ENCODE measurements at regions not wholly inside any gene's neighbourhood (a gene's known extent, or its start where the extent isn't known, plus 50 kb on each side); places are given as distances from the start of the nearest gene placed in this dataset.

GRCh38 chr5:3313569-3313968, 282.1 kb upstream of the IRX1 start:
- intact Hi-C loops (cut with DNase I), result no loop called here
- H3K9me3 ChIP-seq, result no peaks in the 10 kb centered on the region
- WGBS, 2 donors, result 82 to 94% methylated on average over 4 of the region's 4 CpGs
- no peak for TF ChIP-seq POLR2A (IDR thresholded peaks at IDR 0.05)
- no peaks in the 10 kb centered on the region for H3K27me3 ChIP-seq
- no peaks in the 10 kb centered on the region for H3K36me3 ChIP-seq
- no peaks in the 10 kb centered on the region for H3K4me1 ChIP-seq
- H3K4me3 ChIP-seq (replicated peaks in 1 of 3), result no peak overlapping the region
- DNase-seq, result no peak
- no peak overlapping the region for H3K27ac ChIP-seq

DNA sequence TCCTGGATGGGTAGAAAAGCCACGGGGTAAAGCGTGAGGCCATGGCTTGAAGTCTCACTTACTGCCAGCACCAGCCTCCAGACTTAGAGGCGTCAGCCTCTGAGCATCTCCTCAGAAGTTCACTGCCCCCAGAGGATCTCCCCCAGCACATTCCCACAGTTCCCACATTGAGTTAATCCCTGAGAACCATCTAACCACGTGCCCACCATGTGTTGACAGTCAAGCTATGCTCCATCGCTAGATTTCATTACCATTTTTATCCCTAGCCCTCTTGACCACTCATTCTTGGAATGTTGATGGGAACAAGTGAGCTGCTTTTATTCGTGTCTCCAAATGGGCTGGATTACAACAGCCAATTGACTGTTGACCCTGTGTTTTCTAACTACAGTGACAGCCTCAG, 283.3 kb upstream of the IRX1 start:
- Histone ChIP-seq H3K36me3 (no peaks in the 10 kb centered on the region), H3K4me3 (replicated peaks in 1 of 3) (no peak overlapping the region), H3K27ac (no peak overlapping the region), H3K9me3 (no peaks in the 10 kb centered on the region), H3K27me3 (no peaks in the 10 kb centered on the region), H3K4me1 (no peaks in the 10 kb centered on the region)
- DNase-seq, result no peak
- WGBS, 2 donors, result 74 to 77% methylated on average over 6 of the region's 6 CpGs
- intact Hi-C loops (cut with DNase I), result no loop called here
- TF ChIP-seq, protein P1, sequence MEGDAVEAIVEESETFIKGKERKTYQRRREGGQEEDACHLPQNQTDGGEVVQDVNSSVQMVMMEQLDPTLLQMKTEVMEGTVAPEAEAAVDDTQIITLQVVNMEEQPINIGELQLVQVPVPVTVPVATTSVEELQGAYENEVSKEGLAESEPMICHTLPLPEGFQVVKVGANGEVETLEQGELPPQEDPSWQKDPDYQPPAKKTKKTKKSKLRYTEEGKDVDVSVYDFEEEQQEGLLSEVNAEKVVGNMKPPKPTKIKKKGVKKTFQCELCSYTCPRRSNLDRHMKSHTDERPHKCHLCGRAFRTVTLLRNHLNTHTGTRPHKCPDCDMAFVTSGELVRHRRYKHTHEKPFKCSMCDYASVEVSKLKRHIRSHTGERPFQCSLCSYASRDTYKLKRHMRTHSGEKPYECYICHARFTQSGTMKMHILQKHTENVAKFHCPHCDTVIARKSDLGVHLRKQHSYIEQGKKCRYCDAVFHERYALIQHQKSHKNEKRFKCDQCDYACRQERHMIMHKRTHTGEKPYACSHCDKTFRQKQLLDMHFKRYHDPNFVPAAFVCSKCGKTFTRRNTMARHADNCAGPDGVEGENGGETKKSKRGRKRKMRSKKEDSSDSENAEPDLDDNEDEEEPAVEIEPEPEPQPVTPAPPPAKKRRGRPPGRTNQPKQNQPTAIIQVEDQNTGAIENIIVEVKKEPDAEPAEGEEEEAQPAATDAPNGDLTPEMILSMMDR (IDR thresholded peaks at IDR 0.05), result no peak
- no peak for TF ChIP-seq POLR2A (IDR thresholded peaks at IDR 0.05)

GRCh38 chr5:3311433-3311832, 284.2 kb upstream of the IRX1 start:
- H3K36me3 ChIP-seq, result no peaks in the 10 kb centered on the region
- H3K9me3 ChIP-seq, result no peaks in the 10 kb centered on the region
- H3K27me3 ChIP-seq, result no peaks in the 10 kb centered on the region
- H3K27ac ChIP-seq, result no peak overlapping the region
- 87 to 91% methylated on average over 8 of the region's 8 CpGs for whole genome bisulfite sequencing, 2 donors
- H3K4me3 ChIP-seq (replicated peaks in 1 of 3), result no peak overlapping the region
- intact Hi-C loops (cut with DNase I), result no loop called here
- TF ChIP-seq, protein P1 (IDR thresholded peaks at IDR 0.05), result no peak
- TF ChIP-seq POLR2A (IDR thresholded peaks at IDR 0.05), result no peak
- H3K4me1 ChIP-seq, result no peaks in the 10 kb centered on the region
- no peak for DNase-seq

DNA sequence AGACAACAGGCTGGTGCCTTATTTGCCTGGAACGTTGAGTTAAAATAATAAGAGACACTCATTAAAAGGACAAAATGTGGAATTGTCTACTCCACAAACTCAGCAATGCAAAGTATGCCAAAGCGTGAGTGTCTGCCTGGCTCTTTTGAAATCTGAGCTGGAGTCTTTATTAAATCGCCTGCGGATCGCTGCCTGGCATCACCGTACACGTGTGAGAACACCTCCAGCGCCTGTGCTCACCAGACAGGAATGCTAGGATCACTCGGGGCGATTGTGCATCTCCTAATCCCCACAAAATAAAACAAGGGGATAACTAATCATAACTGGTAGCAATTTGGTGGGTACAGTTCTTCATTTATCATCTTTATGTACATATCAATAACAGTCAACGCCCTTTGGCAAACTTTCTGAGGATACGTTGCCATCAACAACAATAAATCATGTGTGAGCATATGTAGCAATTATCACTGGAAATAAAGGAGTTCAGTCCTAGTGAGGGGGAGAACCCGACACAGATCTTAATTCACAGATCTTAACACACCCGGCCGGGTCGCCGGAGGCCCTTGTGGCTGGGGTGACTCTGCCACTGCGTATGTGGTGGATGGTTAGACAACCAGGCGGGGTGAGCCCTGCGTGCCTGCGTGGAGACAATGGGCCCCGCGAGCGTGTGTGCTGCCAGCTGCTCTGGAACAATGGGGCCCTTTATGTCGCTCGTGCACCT, 284.9 kb upstream of the IRX1 start:
- no peaks in the 10 kb centered on the region for H3K4me1 ChIP-seq
- no peaks in the 10 kb centered on the region for H3K27me3 ChIP-seq
- no peak for TF ChIP-seq POLR2A (IDR thresholded peaks at IDR 0.05)
- TF ChIP-seq, protein P1 (IDR thresholded peaks at IDR 0.05), result no peak
- no peaks in the 10 kb centered on the region for H3K36me3 ChIP-seq
- no peak overlapping the region for H3K4me3 ChIP-seq (replicated peaks in 1 of 3)
- no peak for DNase-seq
- 61 to 73% methylated on average over 20 to 26 of the region's 26 CpGs for WGBS, 2 donors
- no peak overlapping the region for H3K27ac ChIP-seq
- no peaks in the 10 kb centered on the region for H3K9me3 ChIP-seq
- intact Hi-C loops (cut with DNase I), result no loop called here

DNA sequence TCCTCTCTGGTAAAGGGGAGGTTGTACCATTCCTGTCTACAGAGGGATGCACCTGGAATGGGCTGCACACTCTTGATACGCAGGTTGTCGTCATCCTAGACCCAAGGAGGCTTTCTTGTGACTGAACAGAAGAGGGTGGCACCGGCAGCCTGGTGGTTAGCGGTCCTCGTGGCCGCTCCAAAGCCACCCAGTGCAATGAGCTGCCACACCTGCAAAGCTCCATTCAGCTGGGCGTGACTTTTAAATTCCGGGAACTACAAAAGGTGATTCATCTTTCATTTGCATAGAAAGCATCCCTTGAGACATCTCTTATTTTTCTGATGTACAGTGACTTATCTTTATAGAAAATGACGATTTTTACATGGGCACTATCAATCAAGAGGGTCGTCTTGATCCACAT, 286.1 kb upstream of the IRX1 start:
- H3K4me3 ChIP-seq (replicated peaks in 1 of 3), result no peak overlapping the region
- H3K27ac ChIP-seq, result no peak overlapping the region
- no peaks in the 10 kb centered on the region for H3K4me1 ChIP-seq
- DNase-seq, result no peak
- H3K36me3 ChIP-seq, result no peaks in the 10 kb centered on the region
- H3K9me3 ChIP-seq, result no peaks in the 10 kb centered on the region
- intact Hi-C loops (cut with DNase I), result no loop called here
- no peak for TF ChIP-seq POLR2A (IDR thresholded peaks at IDR 0.05)
- TF ChIP-seq, protein P1 (IDR thresholded peaks at IDR 0.05), result no peak
- H3K27me3 ChIP-seq, result no peaks in the 10 kb centered on the region
- WGBS, 2 donors, result 86% methylated on average over 10 of the region's 10 CpGs

Measured in thyroid gland (tissue), 4 donors.